ENCODE measurements at regions not wholly inside any gene's neighbourhood (a gene's known extent, or its start where the extent isn't known, plus 50 kb on each side); places are given as distances from the start of the nearest gene placed in this dataset.

DNA sequence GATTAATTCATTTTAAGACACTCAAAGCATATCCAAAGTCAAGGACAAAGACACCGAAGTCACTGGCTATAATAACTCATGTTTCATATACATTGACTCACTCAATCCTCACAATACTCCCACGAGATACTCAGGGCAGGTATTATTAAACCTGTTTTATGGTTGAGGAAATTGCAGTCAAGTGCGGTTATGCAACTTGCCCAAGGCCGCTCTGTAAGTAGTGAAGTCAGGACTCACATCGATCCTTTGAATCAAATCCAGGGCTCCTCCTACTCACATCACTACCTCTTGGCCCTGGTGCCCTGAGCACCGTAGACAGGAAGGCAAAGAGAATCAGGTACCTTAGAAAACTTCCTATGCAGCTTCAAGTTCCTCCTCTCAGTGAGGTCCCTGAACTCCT lies 87.8 kb upstream of the APC start:
- TF ChIP-seq, protein P1, sequence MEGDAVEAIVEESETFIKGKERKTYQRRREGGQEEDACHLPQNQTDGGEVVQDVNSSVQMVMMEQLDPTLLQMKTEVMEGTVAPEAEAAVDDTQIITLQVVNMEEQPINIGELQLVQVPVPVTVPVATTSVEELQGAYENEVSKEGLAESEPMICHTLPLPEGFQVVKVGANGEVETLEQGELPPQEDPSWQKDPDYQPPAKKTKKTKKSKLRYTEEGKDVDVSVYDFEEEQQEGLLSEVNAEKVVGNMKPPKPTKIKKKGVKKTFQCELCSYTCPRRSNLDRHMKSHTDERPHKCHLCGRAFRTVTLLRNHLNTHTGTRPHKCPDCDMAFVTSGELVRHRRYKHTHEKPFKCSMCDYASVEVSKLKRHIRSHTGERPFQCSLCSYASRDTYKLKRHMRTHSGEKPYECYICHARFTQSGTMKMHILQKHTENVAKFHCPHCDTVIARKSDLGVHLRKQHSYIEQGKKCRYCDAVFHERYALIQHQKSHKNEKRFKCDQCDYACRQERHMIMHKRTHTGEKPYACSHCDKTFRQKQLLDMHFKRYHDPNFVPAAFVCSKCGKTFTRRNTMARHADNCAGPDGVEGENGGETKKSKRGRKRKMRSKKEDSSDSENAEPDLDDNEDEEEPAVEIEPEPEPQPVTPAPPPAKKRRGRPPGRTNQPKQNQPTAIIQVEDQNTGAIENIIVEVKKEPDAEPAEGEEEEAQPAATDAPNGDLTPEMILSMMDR (IDR thresholded peaks at IDR 0.05; ENCODE audit: borderline replicate concordance, control extremely low read depth, extremely low read depth, insufficient read depth, missing control alignments) = no peak
- no peak for DNase-seq (ENCODE audit: low spot score)
- in situ Hi-C loops (cut with MboI; ENCODE audit: low sequenced_read_pairs, unreplicated experiment) = no loop called here

DNA sequence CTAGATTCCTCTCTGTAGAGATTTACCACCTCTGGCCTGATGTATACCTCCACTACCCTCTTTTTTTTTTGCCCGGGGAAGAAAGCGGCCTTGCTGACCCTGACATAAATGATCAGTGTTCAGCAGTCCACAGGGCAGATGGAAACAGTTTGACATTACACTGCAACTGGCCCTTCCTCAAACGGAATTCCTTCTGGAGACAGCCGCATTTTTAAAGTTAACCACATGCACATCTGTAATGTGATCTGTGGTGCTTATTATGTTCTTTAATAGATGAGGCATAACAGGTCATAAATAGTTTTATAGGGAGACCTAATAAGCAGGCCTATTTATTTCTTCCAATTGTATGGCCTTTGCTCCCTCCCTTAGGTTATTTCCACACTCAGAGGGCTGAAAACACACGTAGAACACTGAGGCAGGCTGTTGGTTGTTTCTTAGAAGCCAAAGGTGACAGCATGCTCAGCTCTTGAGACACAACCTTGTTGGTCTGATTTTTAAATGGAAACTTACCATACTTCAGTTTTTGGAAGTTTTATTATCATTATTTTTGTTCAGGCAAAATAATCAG lies 84.0 kb upstream of the APC start:
- TF ChIP-seq, protein P1 (IDR thresholded peaks at IDR 0.05; ENCODE audit: borderline replicate concordance, control extremely low read depth, extremely low read depth, insufficient read depth, missing control alignments) = no peak
- no peak for DNase-seq (ENCODE audit: low spot score)
- in situ Hi-C loops (cut with MboI; ENCODE audit: low sequenced_read_pairs, unreplicated experiment) = no loop called here

DNA sequence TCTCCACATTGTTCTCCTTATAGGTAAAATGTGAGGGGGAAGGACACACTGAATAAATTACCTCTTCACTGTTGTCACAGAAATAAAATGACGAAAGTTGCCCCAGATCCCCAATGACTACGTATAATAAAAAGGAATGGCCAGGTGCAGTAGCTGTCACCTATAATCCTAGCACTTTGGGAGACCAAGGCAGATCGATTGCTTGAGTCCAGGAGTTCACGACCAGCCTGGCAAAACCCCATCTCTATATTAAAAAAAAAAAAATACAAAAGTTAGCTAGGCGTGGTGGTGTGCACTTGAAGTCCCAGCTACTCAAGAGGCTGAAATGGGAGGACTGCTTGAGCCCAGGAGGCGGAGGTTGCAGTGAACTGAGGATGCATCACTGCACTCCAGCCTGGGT lies 82.2 kb upstream of the APC start:
- no peak for DNase-seq (ENCODE audit: low spot score)
- in situ Hi-C loops (cut with MboI; ENCODE audit: low sequenced_read_pairs, unreplicated experiment) = no loop called here
- TF ChIP-seq, protein P1 (IDR thresholded peaks at IDR 0.05; ENCODE audit: borderline replicate concordance, control extremely low read depth, extremely low read depth, insufficient read depth, missing control alignments) = no peak

DNA sequence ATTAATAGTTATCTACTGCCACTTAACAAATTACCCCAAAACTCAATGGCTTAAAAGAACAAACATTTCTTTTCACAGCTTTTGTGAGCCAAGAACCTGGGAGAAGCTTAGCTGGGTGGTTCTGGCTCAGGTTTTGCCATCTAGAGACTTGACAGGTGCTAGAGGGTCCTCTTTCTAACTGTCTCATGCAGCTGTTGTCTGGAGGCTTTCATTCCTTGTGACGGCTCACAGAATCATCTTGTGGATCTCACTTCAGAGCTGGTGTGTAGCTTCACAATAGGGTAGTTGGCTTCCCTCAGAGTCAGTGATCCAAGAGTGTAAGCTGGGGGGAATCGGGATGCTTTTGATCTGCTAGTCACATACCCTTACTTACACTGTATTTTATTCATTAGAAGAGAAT lies 81.2 kb upstream of the APC start:
- in situ Hi-C loops (cut with MboI; ENCODE audit: low sequenced_read_pairs, unreplicated experiment) = no loop called here
- no peak for DNase-seq (ENCODE audit: low spot score)
- TF ChIP-seq, protein P1 (IDR thresholded peaks at IDR 0.05; ENCODE audit: borderline replicate concordance, control extremely low read depth, extremely low read depth, insufficient read depth, missing control alignments) = no peak

DNA sequence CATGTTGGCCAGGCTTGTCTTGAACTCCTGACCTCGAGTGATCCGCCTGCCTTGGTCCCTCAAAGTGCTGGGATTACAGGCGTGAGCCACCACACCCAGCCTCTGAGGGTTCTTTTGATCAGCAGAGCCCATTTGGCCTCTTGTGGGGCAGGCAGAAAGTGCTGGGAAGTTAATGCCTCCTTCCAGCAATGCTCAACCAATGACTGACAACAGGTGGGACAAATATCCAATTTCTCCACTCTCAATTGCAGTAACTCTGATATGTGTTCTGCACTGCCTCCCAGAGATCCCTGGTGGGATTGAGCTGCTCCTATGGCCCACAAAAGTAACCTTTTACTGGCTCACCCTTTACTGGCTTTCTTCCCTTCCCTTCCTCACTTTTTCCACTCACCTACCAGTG lies 79.9 kb upstream of the APC start:
- DNase-seq (ENCODE audit: low spot score) = no peak
- TF ChIP-seq, protein P1 (IDR thresholded peaks at IDR 0.05; ENCODE audit: borderline replicate concordance, control extremely low read depth, extremely low read depth, insufficient read depth, missing control alignments) = no peak
- in situ Hi-C loops (cut with MboI; ENCODE audit: low sequenced_read_pairs, unreplicated experiment) = no loop called here

DNA sequence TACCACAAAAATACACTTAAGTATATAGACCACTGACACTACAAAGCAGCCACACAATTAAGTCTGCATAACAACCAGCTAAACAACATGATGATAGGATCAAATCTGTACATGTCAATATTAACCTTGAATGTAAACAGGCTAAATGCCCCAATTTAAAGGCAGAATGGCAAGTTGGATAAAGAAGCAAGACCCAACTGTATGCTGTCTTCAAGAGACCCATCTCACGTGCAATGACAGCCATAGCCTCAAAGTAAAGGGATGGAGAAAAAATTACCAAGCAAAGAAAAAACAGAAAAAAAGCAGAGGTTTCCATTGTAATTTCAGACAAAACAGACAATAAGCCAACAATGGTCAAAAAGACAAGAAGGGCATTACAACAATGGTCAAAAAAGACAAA lies 77.3 kb upstream of the APC start:
- in situ Hi-C loops (cut with MboI; ENCODE audit: low sequenced_read_pairs, unreplicated experiment) = no loop called here
- TF ChIP-seq, protein P1 (IDR thresholded peaks at IDR 0.05; ENCODE audit: borderline replicate concordance, control extremely low read depth, extremely low read depth, insufficient read depth, missing control alignments) = no peak
- no peak for DNase-seq (ENCODE audit: low spot score)

DNA sequence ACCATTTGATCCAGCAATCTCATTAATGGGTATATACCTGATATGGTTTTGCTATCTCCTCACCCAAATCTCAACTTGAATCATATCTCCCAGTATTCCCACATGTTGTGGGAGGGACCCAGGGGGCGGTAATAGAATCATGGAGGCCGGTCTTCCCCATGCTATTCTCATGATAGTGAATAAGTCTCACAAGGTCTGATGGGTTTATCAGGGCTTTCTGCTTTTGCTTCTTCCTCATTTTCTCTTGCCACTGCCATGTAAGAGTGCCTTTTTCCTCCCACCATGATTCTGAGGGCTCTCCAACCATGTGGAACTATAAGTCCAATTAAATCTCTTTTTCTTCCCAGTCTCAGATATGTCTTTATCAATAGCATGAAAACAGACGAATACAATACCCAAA lies 74.5 kb upstream of the APC start:
- TF ChIP-seq, protein P1 (IDR thresholded peaks at IDR 0.05; ENCODE audit: borderline replicate concordance, control extremely low read depth, extremely low read depth, insufficient read depth, missing control alignments) = no peak
- in situ Hi-C loops (cut with MboI; ENCODE audit: low sequenced_read_pairs, unreplicated experiment) = no loop called here

More for the DNA sequence above, 74.5 kb upstream of the APC start:
- DNase-seq (ENCODE audit: low spot score) = no peak
